ENCODE measurements at regions not wholly inside any gene's neighbourhood (a gene's known extent, or its start where the extent isn't known, plus 50 kb on each side); places are given as distances from the start of the nearest gene placed in this dataset.
"Not testable (repeated sequence)": the region's sequence is repeated elsewhere in the genome, so short reads cannot be mapped to it uniquely, and the experiment has no call there.

DNA sequence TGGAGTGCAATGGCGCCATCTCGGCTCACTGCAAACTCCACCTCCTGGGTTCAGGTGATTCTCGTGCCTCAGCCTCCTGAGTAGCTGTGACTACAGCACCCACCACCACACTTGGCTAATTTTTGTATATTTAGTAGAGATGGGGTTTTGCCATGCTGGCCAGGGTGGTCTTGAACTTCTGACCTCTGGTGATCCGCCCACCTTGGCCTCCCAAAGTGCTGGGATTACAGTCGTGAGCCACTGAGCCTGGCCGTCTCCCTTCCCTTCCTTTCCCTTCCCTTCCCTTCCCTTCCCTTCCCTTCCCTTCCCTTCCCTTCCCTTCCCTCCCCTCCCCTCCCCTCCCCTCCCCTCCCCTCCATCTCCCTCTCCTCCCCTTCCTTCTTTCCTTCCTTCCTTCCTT, 248.9 kb downstream of the NPIPA7 start:
- not testable (repeated sequence) for DNase-seq (ENCODE audit: low read depth, low spot score); H3K9ac ChIP-seq (ENCODE audit: insufficient read length, low read depth)

GRCh38 chr16:16638231-16638630, 259.3 kb downstream of the NPIPA7 start:
- DNase-seq (ENCODE audit: low read depth, low spot score); H3K4me3 ChIP-seq (ENCODE audit: insufficient read length, low read depth); H3K4me1 ChIP-seq (ENCODE audit: insufficient read depth, insufficient read length); H3K9me3 ChIP-seq (ENCODE audit: insufficient read depth, low read length); H3K9ac ChIP-seq (ENCODE audit: insufficient read length, low read depth); H3K36me3 ChIP-seq (ENCODE audit: insufficient read depth, insufficient read length, low read length); H3K27me3 ChIP-seq (ENCODE audit: insufficient read depth, insufficient read length): not testable (repeated sequence)

More for the DNA sequence above, 248.9 kb downstream of the NPIPA7 start:
- not testable (repeated sequence) for H3K4me1 ChIP-seq (ENCODE audit: insufficient read depth, insufficient read length); H3K36me3 ChIP-seq (ENCODE audit: insufficient read depth, insufficient read length, low read length); H3K4me3 ChIP-seq (ENCODE audit: insufficient read length, low read depth); H3K27me3 ChIP-seq (ENCODE audit: insufficient read depth, insufficient read length); H3K9me3 ChIP-seq (ENCODE audit: insufficient read depth, low read length)

DNA sequence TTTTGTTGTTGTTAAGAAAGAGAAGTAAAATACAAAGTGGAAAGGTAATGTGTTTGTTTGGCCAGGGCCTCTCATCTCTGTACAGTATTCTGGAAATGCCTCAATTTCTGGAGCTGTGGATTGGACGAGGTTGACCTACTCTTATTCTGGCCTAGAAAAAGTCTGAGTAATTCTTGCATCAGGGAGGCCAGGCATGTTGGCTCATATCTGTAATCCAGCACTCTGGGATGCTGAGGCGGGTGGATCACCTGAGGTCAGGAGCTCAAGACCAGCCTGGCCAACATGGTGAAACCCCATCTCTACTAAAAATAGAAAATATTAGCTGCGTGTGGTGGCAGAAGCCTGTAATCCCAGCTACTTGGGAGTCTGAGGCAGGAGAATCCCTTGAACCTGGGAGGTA, 259.8 kb downstream of the NPIPA7 start:
- not testable (repeated sequence) for H3K36me3 ChIP-seq (ENCODE audit: insufficient read depth, insufficient read length, low read length)

DNA sequence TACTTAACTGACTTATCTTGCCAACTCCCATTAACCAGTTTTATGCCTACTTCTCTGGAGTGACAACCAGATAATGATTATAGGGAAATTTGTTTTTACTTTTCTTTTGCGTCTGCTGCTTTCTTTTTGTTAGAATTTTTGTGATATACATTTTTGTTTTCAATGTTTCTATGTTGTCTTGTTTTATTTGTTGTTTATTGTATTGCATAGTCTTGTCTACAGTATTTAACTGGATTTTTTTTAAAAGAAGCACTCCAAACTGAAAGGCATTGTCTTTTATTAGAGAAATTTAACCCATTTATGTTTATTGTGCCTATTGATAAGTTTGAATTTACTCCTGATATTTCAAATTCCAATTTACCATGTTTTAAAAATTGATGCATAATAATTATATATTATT, 264.9 kb downstream of the NPIPA7 start:
- not testable (repeated sequence) for H3K4me3 ChIP-seq (ENCODE audit: insufficient read length, low read depth); H3K27me3 ChIP-seq (ENCODE audit: insufficient read depth, insufficient read length); H3K9ac ChIP-seq (ENCODE audit: insufficient read length, low read depth); DNase-seq (ENCODE audit: low read depth, low spot score); H3K36me3 ChIP-seq (ENCODE audit: insufficient read depth, insufficient read length, low read length); H3K9me3 ChIP-seq (ENCODE audit: insufficient read depth, low read length); H3K4me1 ChIP-seq (ENCODE audit: insufficient read depth, insufficient read length)

More for the DNA sequence above, 259.8 kb downstream of the NPIPA7 start:
- H3K4me3 ChIP-seq (ENCODE audit: insufficient read length, low read depth); H3K4me1 ChIP-seq (ENCODE audit: insufficient read depth, insufficient read length); DNase-seq (ENCODE audit: low read depth, low spot score); H3K9ac ChIP-seq (ENCODE audit: insufficient read length, low read depth); H3K27me3 ChIP-seq (ENCODE audit: insufficient read depth, insufficient read length); H3K9me3 ChIP-seq (ENCODE audit: insufficient read depth, low read length): not testable (repeated sequence)

- H3K27me3 ChIP-seq (ENCODE audit: insufficient read depth, insufficient read length) = peaks cover 27% of the 10 kb centered on the region
- not testable (repeated sequence) for H3K9ac ChIP-seq (ENCODE audit: insufficient read length, low read depth); H3K36me3 ChIP-seq (ENCODE audit: insufficient read depth, insufficient read length, low read length); H3K4me3 ChIP-seq (ENCODE audit: insufficient read length, low read depth); H3K9me3 ChIP-seq (ENCODE audit: insufficient read depth, low read length); H3K4me1 ChIP-seq (ENCODE audit: insufficient read depth, insufficient read length); DNase-seq (ENCODE audit: low read depth, low spot score)
These were observed 269.1 kb downstream of the NPIPA7 start for GRCh38 chr16:16648002-16648401.

GRCh38 chr16:16672180-16672812, 293.4 kb downstream of the NPIPA7 start:
- not testable (repeated sequence) for H3K4me3 ChIP-seq (ENCODE audit: insufficient read length, low read depth); H3K4me1 ChIP-seq (ENCODE audit: insufficient read depth, insufficient read length); H3K9me3 ChIP-seq (ENCODE audit: insufficient read depth, low read length); H3K9ac ChIP-seq (ENCODE audit: insufficient read length, low read depth); DNase-seq (ENCODE audit: low read depth, low spot score); H3K27me3 ChIP-seq (ENCODE audit: insufficient read depth, insufficient read length); H3K36me3 ChIP-seq (ENCODE audit: insufficient read depth, insufficient read length, low read length)

DNA sequence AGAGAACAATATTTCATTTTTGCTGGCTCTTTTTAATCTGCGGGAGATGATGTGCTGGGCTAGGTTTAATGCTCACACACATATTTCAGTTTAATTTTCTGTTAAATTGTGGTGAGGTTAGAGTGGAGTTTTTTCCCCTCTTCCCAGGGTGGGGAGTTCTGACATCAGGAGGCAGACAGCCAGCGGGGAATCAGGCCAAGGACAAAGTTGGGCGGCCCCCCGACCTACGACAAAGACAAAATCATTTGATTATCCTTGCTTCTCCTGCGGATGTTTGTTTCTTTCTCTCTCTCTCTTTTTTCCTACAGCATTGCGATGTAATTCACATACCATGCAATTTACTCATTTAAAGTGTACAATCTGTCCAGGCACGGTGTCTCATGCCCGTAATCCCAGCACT, 295.9 kb downstream of the NPIPA7 start:
- H3K4me1 ChIP-seq (ENCODE audit: insufficient read depth, insufficient read length); H3K9me3 ChIP-seq (ENCODE audit: insufficient read depth, low read length); H3K27me3 ChIP-seq (ENCODE audit: insufficient read depth, insufficient read length); H3K36me3 ChIP-seq (ENCODE audit: insufficient read depth, insufficient read length, low read length); H3K4me3 ChIP-seq (ENCODE audit: insufficient read length, low read depth); H3K9ac ChIP-seq (ENCODE audit: insufficient read length, low read depth); DNase-seq (ENCODE audit: low read depth, low spot score): not testable (repeated sequence)

DNA sequence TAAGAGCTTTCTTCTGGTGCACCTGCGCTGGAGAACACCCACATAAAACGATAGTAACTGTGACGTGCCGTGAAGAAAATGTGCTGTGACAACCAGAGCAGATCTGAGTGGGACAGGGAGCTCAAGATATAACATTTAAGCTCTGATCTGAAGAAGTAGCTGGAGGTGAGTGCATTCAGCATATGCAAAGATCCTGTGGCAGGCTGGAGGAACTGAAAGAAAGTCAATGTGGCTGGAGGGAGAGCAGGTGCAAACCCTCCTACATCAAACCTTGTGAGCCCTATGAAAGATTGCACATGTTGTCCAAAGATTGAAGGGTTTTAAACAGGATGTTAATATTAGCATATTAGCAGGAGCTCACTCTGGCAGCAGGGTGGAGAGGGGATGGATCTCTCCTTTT, 342.9 kb downstream of the NPIPA7 start:
- H3K36me3 ChIP-seq (ENCODE audit: insufficient read depth, insufficient read length, low read length); H3K4me3 ChIP-seq (ENCODE audit: insufficient read length, low read depth): not testable (repeated sequence)

GRCh38 chr16:16722666-16723065, 343.7 kb downstream of the NPIPA7 start:
- H3K27me3 ChIP-seq (ENCODE audit: insufficient read depth, insufficient read length); H3K4me1 ChIP-seq (ENCODE audit: insufficient read depth, insufficient read length); DNase-seq (ENCODE audit: low read depth, low spot score); H3K9me3 ChIP-seq (ENCODE audit: insufficient read depth, low read length); H3K4me3 ChIP-seq (ENCODE audit: insufficient read length, low read depth); H3K9ac ChIP-seq (ENCODE audit: insufficient read length, low read depth); H3K36me3 ChIP-seq (ENCODE audit: insufficient read depth, insufficient read length, low read length): not testable (repeated sequence)

More for the DNA sequence above, 342.9 kb downstream of the NPIPA7 start:
- H3K9me3 ChIP-seq (ENCODE audit: insufficient read depth, low read length); H3K9ac ChIP-seq (ENCODE audit: insufficient read length, low read depth); H3K4me1 ChIP-seq (ENCODE audit: insufficient read depth, insufficient read length); DNase-seq (ENCODE audit: low read depth, low spot score); H3K27me3 ChIP-seq (ENCODE audit: insufficient read depth, insufficient read length): not testable (repeated sequence)

- H3K4me1 ChIP-seq (ENCODE audit: insufficient read depth, insufficient read length); H3K4me3 ChIP-seq (ENCODE audit: insufficient read length, low read depth); DNase-seq (ENCODE audit: low read depth, low spot score): not testable (repeated sequence)
These were observed 345.0 kb downstream of the NPIPA7 start for GRCh38 chr16:16723819-16724519.

DNA sequence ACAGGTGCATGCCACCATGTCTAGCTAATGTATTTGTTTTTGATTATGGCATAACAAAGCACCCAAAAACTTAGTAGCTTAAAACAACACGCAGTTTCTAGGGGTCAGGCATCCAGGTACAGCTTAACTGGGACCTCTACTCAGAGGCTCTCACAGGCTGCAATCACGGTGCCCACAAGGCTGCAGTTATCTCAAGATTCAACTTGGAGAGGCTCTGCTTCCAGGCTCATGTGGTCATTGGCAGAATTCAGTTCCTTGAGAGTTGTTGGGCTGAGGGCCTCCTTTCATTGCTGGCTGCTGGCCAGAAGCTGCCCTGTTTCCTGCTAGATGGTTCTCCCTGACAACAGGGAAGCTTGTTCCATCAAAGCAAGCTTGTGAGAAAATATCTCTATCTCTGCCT, 348.1 kb downstream of the NPIPA7 start:
- H3K4me3 ChIP-seq (ENCODE audit: insufficient read length, low read depth); H3K9ac ChIP-seq (ENCODE audit: insufficient read length, low read depth); H3K9me3 ChIP-seq (ENCODE audit: insufficient read depth, low read length); H3K4me1 ChIP-seq (ENCODE audit: insufficient read depth, insufficient read length); H3K27me3 ChIP-seq (ENCODE audit: insufficient read depth, insufficient read length); H3K36me3 ChIP-seq (ENCODE audit: insufficient read depth, insufficient read length, low read length); DNase-seq (ENCODE audit: low read depth, low spot score): not testable (repeated sequence)

More at GRCh38 chr16:16723819-16724519, 345.0 kb downstream of the NPIPA7 start:
- not testable (repeated sequence) for H3K9me3 ChIP-seq (ENCODE audit: insufficient read depth, low read length); H3K9ac ChIP-seq (ENCODE audit: insufficient read length, low read depth); H3K27me3 ChIP-seq (ENCODE audit: insufficient read depth, insufficient read length); H3K36me3 ChIP-seq (ENCODE audit: insufficient read depth, insufficient read length, low read length)

DNA sequence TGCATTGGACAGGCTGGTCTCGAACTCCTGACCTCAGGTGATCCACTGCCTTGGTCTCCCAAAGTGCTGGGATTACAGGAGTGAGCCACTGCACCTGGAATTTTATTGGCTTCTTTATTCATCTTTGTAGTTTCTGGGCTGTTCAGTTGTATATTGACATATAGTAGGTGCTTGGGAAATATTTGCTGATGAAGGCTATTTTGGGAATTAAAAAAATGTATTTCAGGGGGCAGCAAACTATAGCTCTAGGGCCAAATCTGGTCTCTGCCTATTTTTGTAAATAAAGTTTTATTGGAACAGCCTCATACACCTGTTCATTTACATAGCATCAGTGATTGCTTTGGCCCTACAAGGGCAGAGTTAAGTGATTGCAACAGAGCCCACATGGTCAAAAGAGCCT, 363.6 kb downstream of the NPIPA7 start:
- H3K4me1 ChIP-seq (ENCODE audit: insufficient read depth, insufficient read length); H3K9ac ChIP-seq (ENCODE audit: insufficient read length, low read depth); H3K36me3 ChIP-seq (ENCODE audit: insufficient read depth, insufficient read length, low read length); H3K4me3 ChIP-seq (ENCODE audit: insufficient read length, low read depth); H3K27me3 ChIP-seq (ENCODE audit: insufficient read depth, insufficient read length); H3K9me3 ChIP-seq (ENCODE audit: insufficient read depth, low read length); DNase-seq (ENCODE audit: low read depth, low spot score): not testable (repeated sequence)
